Panc1 (cell line): ENCODE measurements at regions not wholly inside any gene's neighbourhood (a gene's known extent, or its start where the extent isn't known, plus 50 kb on each side); places are given as distances from the start of the nearest gene placed in this dataset.

Source experiments
- ATAC-seq: fragments of 200-7000 bp; cut with Tn5 transposase; 2 replicates; pipeline ENCODE4 v1.9.1; 2020; ENCODE audit warnings: mild to moderate bottlenecking, moderate library complexity
- BruUV-seq: library from RNA; stranded (reverse); fragments of 400-500 nt; replicated peaks from 2 replicates; lab custom pipeline; 2021; lab: Mats Ljungman, UMichigan
- CTCF ChIA-PET: fragments of 300-600 bp; sonication (Branson Sonifier 250); formaldehyde crosslinking; loops from one replicate; lab custom pipeline; 2022; ENCODE audit warnings: antibody characterized with exemption; lab: Charles Lee
- POLR2A ChIA-PET: fragments of 300-600 bp; sonication (Branson Sonifier 250); formaldehyde crosslinking; loops from one replicate; lab custom pipeline; 2022; ENCODE audit warnings: antibody characterized with exemption; lab: Charles Lee
- DNase-seq: peaks from one replicate; pipeline ENCODE4 v3.0.0-alpha.2; 2010; ENCODE audit warnings: low read depth, low spot score
- H3K27ac ChIP-seq: 2 replicates; pipeline ENCODE4 v1.5.1; 2011; ENCODE audit warnings: mild to moderate bottlenecking, low read length, inconsistent platforms
- H3K27me3 ChIP-seq: fragments of 200-500 bp; sonication (Bioruptor generic); 2 replicates; pipeline ENCODE4 v1.6.0; 2014; ENCODE audit warnings: low read length, inconsistent platforms; ENCODE audit not compliant: control insufficient read depth, insufficient read depth
- H3K36me3 ChIP-seq: fragments of 200-500 bp; sonication (Bioruptor generic); 2 replicates; pipeline ENCODE4 v1.5.1; 2014; ENCODE audit warnings: inconsistent platforms, mild to moderate bottlenecking, low read length, moderate library complexity; ENCODE audit not compliant: control insufficient read depth, insufficient read depth
- H3K4me1 ChIP-seq: 2 replicates; pipeline ENCODE4 v1.5.1; 2011; ENCODE audit warnings: inconsistent platforms, mild to moderate bottlenecking, low read length, moderate library complexity; ENCODE audit not compliant: control insufficient read depth, insufficient read depth
- H3K4me3 ChIP-seq, 2 experiments: 2 replicates each; pipeline ENCODE4 v1.5.1; 2011 to 2012; ENCODE audit warnings: low read depth in 2 of 2, low read length in 2 of 2, mild to moderate bottlenecking in 2 of 2, inconsistent platforms in 1 of 2, moderate library complexity in 1 of 2
- H3K9me3 ChIP-seq: fragments of 200-500 bp; sonication (Bioruptor generic); 2 replicates; pipeline ENCODE4 v1.5.1; 2014; ENCODE audit warnings: low read depth, mild to moderate bottlenecking, inconsistent platforms, low read length, moderate library complexity; ENCODE audit not compliant: control insufficient read depth, insufficient read depth
- CTCF ChIP-seq: fragments of 450-650 bp; IDR thresholded peaks from 2 replicates; pipeline ENCODE4 v1.5.1; 2017; ENCODE audit warnings: mild to moderate bottlenecking
- POLR2AphosphoS5 ChIP-seq: IDR thresholded peaks from 2 replicates; pipeline ENCODE4 v1.6.1; 2012; ENCODE audit warnings: mild to moderate bottlenecking, low read depth, low read length, moderate library complexity
- REST ChIP-seq, 2 experiments: IDR thresholded peaks; 2 replicates each; pipeline ENCODE4 v1.6.1; 2011 to 2012; ENCODE audit warnings: low read depth in 2 of 2, control low read depth in 1 of 2, low read length in 1 of 2, mild to moderate bottlenecking in 1 of 2, moderate library complexity in 1 of 2; ENCODE audit not compliant: insufficient read depth in 1 of 2
- SIN3A ChIP-seq: IDR thresholded peaks from 2 replicates; pipeline ENCODE4 v1.6.1; 2012; ENCODE audit warnings: low read depth, mild to moderate bottlenecking, low read length, moderate library complexity, borderline replicate concordance; ENCODE audit not compliant: insufficient read depth
- TCF7L2 ChIP-seq: IDR thresholded peaks from 2 replicates; pipeline ENCODE4 v1.6.1; 2011; ENCODE audit warnings: mild to moderate bottlenecking, low read depth, low read length, inconsistent platforms
- in situ Hi-C: cut with HindIII; loops from 2 replicates; pipeline ENCODE4 v1.10.0; 2016; ENCODE audit warnings: low sequenced_read_pairs, low pct_unique_long_range_greater_than_20kb
- intact Hi-C: fragments of 100-400 bp; cut with micrococcal nuclease; formaldehyde crosslinking; loops from one replicate; pipeline ENCODE4 v1.10.0; 2022; ENCODE audit not compliant: unreplicated experiment

GRCh38 chr6:54640911-54641310 is 205.7 kb upstream of the FAM83B start:
- no TSS peak for BruUV-seq
- no peaks in the 10 kb centered on the region for H3K27me3 ChIP-seq
- no peaks in the 10 kb centered on the region for H3K4me1 ChIP-seq
- ChIA-PET CTCF (interaction anchor here (0.7 kb wide), 2 partner anchors 1488 to 1612 kb away, joined by 3 read pairs; no protein-coding TSS in a partner anchor), POLR2A (no interaction called here)
- DNase-seq (no peak), ATAC-seq (no peak)
- in situ Hi-C loops, result no loop called here
- no peak overlapping the region for H3K27ac ChIP-seq
- no peaks in the 10 kb centered on the region for H3K9me3 ChIP-seq
- no peak overlapping the region for H3K4me3 ChIP-seq
- H3K36me3 ChIP-seq, result no peaks in the 10 kb centered on the region
- no peak for TF ChIP-seq REST (IDR thresholded peaks at IDR 0.05; ENCODE audit: insufficient read depth in 1 of 2, low read depth in 2 of 2, low read length in 1 of 2)
- no peak for TF ChIP-seq CTCF
- intact Hi-C loops, result no loop called here

- Histone ChIP-seq H3K36me3 (no peaks in the 10 kb centered on the region), H3K4me3 (no peak overlapping the region), H3K27ac (no peak overlapping the region), H3K9me3 (no peaks in the 10 kb centered on the region), H3K27me3 (no peaks in the 10 kb centered on the region), H3K4me1 (no peaks in the 10 kb centered on the region)
- BruUV-seq, result no TSS peak
- DNase-seq, result no peak
- CTCF ChIA-PET, result no interaction called here
- in situ Hi-C loops, result no loop called here
- intact Hi-C loops, result no loop called here
- TF ChIP-seq SIN3A (no peak), POLR2AphosphoS5 (no peak), TCF7L2 (no peak), REST (IDR thresholded peaks at IDR 0.05; ENCODE audit: insufficient read depth in 1 of 2, low read depth in 2 of 2, low read length in 1 of 2) (no peak), CTCF (no peak)
- ATAC-seq, result no peak
- POLR2A ChIA-PET, result no interaction called here
These were observed 200.3 kb upstream of the FAM83B start for GRCh38 chr6:54646069-54646950.
